ENCODE measurements at regions not wholly inside any gene's neighbourhood (a gene's known extent, or its start where the extent isn't known, plus 50 kb on each side); places are given as distances from the start of the nearest gene placed in this dataset.

DNA sequence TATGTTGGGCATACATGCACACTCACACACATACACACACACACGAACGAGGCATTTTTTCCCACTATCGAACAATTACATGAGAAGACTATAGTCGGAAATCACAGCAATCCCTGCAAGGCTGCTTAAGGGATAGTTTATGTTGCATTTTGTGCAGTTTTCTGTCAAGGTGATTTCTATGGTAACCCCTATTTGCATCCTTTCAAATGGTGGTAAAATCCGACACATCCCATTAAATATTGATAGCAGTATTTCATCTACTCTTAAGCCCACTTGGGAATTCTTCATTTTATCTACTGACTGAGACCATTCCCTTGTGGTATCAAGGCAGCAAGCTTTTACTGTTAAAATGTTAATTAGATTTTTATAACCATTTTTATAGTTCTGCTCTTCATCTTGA is 457.8 kb downstream of the HACE1 start:
- no peaks in the 10 kb centered on the region for H3K79me2 ChIP-seq (ENCODE audit: low read length)
- H3K4me3 ChIP-seq (ENCODE audit: low read length): no peak overlapping the region
- peaks cover 10% of the 10 kb centered on the region for H3K4me1 ChIP-seq (ENCODE audit: low read length)
- H4K20me1 ChIP-seq (ENCODE audit: insufficient read depth, low read length): no peaks in the 10 kb centered on the region
- no peak overlapping the region for H2AFZ ChIP-seq (ENCODE audit: low read depth, low read length)
- no peaks in the 10 kb centered on the region for H3K9me3 ChIP-seq (ENCODE audit: insufficient read depth, low read length)
- no peak overlapping the region for H3K27ac ChIP-seq (ENCODE audit: low read length)
- TF ChIP-seq, protein P1, sequence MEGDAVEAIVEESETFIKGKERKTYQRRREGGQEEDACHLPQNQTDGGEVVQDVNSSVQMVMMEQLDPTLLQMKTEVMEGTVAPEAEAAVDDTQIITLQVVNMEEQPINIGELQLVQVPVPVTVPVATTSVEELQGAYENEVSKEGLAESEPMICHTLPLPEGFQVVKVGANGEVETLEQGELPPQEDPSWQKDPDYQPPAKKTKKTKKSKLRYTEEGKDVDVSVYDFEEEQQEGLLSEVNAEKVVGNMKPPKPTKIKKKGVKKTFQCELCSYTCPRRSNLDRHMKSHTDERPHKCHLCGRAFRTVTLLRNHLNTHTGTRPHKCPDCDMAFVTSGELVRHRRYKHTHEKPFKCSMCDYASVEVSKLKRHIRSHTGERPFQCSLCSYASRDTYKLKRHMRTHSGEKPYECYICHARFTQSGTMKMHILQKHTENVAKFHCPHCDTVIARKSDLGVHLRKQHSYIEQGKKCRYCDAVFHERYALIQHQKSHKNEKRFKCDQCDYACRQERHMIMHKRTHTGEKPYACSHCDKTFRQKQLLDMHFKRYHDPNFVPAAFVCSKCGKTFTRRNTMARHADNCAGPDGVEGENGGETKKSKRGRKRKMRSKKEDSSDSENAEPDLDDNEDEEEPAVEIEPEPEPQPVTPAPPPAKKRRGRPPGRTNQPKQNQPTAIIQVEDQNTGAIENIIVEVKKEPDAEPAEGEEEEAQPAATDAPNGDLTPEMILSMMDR (IDR thresholded peaks at IDR 0.05; ENCODE audit: low read depth, low read length): no peak
- no peak for TF ChIP-seq EZH2phosphoT487 (IDR thresholded peaks at IDR 0.05; ENCODE audit: low read depth)
- H3K36me3 ChIP-seq (replicated peaks; ENCODE audit: low read depth, low read length): no peaks in the 10 kb centered on the region
- H3K4me2 ChIP-seq (ENCODE audit: low read length): no peak overlapping the region
- H3K9ac ChIP-seq (ENCODE audit: low read length): no peak overlapping the region
- H3K27me3 ChIP-seq (ENCODE audit: low read depth, low read length): no peaks in the 10 kb centered on the region

DNA sequence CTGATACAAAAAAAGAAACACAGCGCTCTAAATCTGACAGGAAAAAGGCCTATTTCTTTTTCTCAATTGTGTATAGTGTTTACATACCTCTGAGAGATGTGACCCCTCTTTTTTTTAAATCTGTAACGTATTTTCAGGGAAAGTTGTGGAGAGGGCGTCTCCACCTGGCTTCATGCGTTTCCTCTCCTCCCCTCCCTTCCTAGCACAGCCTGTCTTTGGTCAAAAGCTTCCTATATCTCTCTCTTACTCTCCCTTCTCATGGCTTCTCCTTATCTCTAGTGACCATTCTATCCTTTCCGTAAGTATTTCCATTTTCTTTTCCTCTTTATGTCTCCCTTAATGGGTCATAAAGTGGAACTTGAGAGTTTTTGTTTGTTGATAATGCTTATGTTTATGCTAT is 458.9 kb downstream of the HACE1 start:
- H4K20me1 ChIP-seq (ENCODE audit: insufficient read depth, low read length): no peaks in the 10 kb centered on the region
- no peaks in the 10 kb centered on the region for H3K9me3 ChIP-seq (ENCODE audit: insufficient read depth, low read length)
- TF ChIP-seq, protein P1 (IDR thresholded peaks at IDR 0.05; ENCODE audit: low read depth, low read length): no peak
- TF ChIP-seq EZH2phosphoT487 (IDR thresholded peaks at IDR 0.05; ENCODE audit: low read depth): no peak
- no peak overlapping the region for H3K4me2 ChIP-seq (ENCODE audit: low read length)
- H3K4me1 ChIP-seq (ENCODE audit: low read length): peaks cover 10% of the 10 kb centered on the region
- H3K27ac ChIP-seq (ENCODE audit: low read length): no peak overlapping the region
- H3K27me3 ChIP-seq (ENCODE audit: low read depth, low read length): no peaks in the 10 kb centered on the region
- H3K79me2 ChIP-seq (ENCODE audit: low read length): no peaks in the 10 kb centered on the region
- no peak overlapping the region for H3K9ac ChIP-seq (ENCODE audit: low read length)
- H3K36me3 ChIP-seq (replicated peaks; ENCODE audit: low read depth, low read length): no peaks in the 10 kb centered on the region
- H2AFZ ChIP-seq (ENCODE audit: low read depth, low read length): no peak overlapping the region
- no peak overlapping the region for H3K4me3 ChIP-seq (ENCODE audit: low read length)

DNA sequence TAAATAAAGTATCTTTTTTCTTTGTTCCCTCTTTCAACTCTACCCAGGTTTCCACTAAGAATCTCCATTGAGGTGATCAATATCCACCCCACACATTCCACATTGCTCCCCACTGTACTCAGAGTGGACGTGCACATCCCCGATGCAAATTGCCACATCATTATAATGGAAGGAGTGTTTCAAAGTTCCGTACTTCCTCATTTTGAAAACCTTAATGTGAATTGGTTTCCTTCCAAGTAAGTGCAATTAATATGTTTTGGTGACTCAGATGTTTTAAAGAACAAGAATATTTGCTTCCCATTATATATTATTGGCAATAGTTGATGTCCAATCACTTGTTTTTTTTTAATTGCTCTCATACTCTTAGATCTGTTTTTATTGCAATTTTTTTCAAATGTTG is 463.6 kb downstream of the HACE1 start:
- no peaks in the 10 kb centered on the region for H4K20me1 ChIP-seq (ENCODE audit: insufficient read depth, low read length)
- no peaks in the 10 kb centered on the region for H3K9me3 ChIP-seq (ENCODE audit: insufficient read depth, low read length)
- no peaks in the 10 kb centered on the region for H3K36me3 ChIP-seq (replicated peaks; ENCODE audit: low read depth, low read length)
- TF ChIP-seq EZH2phosphoT487 (IDR thresholded peaks at IDR 0.05; ENCODE audit: low read depth): no peak
- TF ChIP-seq, protein P1 (IDR thresholded peaks at IDR 0.05; ENCODE audit: low read depth, low read length): no peak
- H3K79me2 ChIP-seq (ENCODE audit: low read length): no peaks in the 10 kb centered on the region
- no peaks in the 10 kb centered on the region for H3K4me1 ChIP-seq (ENCODE audit: low read length)
- no peaks in the 10 kb centered on the region for H3K27me3 ChIP-seq (ENCODE audit: low read depth, low read length)
- no peak overlapping the region for H3K4me3 ChIP-seq (ENCODE audit: low read length)
- no peak overlapping the region for H3K4me2 ChIP-seq (ENCODE audit: low read length)
- no peak overlapping the region for H3K27ac ChIP-seq (ENCODE audit: low read length)
- H2AFZ ChIP-seq (ENCODE audit: low read depth, low read length): no peak overlapping the region
- no peak overlapping the region for H3K9ac ChIP-seq (ENCODE audit: low read length)

DNA sequence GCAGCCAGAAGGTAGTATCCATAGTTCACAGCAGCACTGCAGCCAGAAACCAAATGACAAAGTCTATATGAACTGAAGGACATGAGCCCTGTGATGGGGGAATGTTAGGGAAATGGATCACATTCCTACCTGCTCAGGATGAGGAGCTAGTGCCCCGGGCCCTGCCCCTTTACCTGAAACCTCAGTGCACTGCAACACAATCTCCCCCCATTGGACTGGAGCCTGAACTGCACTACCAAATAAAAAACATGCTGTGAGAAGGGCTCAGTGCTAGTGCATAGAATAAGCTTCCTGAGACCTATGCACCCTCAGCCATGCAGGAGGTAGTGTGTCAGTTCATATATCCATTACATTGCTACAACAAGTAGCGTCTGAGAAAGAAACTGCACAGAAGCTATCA is 477.8 kb downstream of the HACE1 start:
- Histone ChIP-seq H2AFZ (ENCODE audit: low read depth, low read length) (no peak overlapping the region), H3K27me3 (ENCODE audit: low read depth, low read length) (no peaks in the 10 kb centered on the region), H4K20me1 (ENCODE audit: insufficient read depth, low read length) (no peaks in the 10 kb centered on the region), H3K79me2 (ENCODE audit: low read length) (no peaks in the 10 kb centered on the region), H3K4me1 (ENCODE audit: low read length) (no peaks in the 10 kb centered on the region), H3K9me3 (ENCODE audit: insufficient read depth, low read length) (no peaks in the 10 kb centered on the region), H3K9ac (ENCODE audit: low read length) (no peak overlapping the region), H3K4me2 (ENCODE audit: low read length) (no peak overlapping the region), H3K4me3 (ENCODE audit: low read length) (no peak overlapping the region), H3K36me3 (replicated peaks; ENCODE audit: low read depth, low read length) (no peaks in the 10 kb centered on the region), H3K27ac (ENCODE audit: low read length) (no peak overlapping the region)
- TF ChIP-seq EZH2phosphoT487 (IDR thresholded peaks at IDR 0.05; ENCODE audit: low read depth): no peak
- TF ChIP-seq, protein P1 (IDR thresholded peaks at IDR 0.05; ENCODE audit: low read depth, low read length): no peak
